ENCODE measurements at regions not wholly inside any gene's neighbourhood (a gene's known extent, or its start where the extent isn't known, plus 50 kb on each side); places are given as distances from the start of the nearest gene placed in this dataset.

DNA sequence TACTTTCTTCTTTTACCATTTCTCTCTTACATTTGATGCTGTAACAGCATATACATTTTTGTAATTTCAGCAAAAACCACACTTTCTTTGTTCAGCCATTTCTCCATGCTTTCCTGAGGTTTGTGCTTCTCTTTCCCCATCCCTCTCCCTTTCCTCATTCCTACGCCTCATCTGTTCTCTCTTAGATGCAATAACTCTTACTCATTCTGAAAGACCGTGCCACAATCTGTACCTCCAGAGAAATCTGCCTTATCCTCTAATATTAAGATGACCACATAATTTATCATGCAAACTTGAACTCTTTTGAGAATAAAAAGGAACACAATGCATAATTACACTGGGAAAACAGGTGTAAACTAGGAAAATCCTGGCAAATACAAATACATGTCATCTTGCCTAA, 588.9 kb downstream of the JRKL start (continued):
- TF ChIP-seq, protein P1, sequence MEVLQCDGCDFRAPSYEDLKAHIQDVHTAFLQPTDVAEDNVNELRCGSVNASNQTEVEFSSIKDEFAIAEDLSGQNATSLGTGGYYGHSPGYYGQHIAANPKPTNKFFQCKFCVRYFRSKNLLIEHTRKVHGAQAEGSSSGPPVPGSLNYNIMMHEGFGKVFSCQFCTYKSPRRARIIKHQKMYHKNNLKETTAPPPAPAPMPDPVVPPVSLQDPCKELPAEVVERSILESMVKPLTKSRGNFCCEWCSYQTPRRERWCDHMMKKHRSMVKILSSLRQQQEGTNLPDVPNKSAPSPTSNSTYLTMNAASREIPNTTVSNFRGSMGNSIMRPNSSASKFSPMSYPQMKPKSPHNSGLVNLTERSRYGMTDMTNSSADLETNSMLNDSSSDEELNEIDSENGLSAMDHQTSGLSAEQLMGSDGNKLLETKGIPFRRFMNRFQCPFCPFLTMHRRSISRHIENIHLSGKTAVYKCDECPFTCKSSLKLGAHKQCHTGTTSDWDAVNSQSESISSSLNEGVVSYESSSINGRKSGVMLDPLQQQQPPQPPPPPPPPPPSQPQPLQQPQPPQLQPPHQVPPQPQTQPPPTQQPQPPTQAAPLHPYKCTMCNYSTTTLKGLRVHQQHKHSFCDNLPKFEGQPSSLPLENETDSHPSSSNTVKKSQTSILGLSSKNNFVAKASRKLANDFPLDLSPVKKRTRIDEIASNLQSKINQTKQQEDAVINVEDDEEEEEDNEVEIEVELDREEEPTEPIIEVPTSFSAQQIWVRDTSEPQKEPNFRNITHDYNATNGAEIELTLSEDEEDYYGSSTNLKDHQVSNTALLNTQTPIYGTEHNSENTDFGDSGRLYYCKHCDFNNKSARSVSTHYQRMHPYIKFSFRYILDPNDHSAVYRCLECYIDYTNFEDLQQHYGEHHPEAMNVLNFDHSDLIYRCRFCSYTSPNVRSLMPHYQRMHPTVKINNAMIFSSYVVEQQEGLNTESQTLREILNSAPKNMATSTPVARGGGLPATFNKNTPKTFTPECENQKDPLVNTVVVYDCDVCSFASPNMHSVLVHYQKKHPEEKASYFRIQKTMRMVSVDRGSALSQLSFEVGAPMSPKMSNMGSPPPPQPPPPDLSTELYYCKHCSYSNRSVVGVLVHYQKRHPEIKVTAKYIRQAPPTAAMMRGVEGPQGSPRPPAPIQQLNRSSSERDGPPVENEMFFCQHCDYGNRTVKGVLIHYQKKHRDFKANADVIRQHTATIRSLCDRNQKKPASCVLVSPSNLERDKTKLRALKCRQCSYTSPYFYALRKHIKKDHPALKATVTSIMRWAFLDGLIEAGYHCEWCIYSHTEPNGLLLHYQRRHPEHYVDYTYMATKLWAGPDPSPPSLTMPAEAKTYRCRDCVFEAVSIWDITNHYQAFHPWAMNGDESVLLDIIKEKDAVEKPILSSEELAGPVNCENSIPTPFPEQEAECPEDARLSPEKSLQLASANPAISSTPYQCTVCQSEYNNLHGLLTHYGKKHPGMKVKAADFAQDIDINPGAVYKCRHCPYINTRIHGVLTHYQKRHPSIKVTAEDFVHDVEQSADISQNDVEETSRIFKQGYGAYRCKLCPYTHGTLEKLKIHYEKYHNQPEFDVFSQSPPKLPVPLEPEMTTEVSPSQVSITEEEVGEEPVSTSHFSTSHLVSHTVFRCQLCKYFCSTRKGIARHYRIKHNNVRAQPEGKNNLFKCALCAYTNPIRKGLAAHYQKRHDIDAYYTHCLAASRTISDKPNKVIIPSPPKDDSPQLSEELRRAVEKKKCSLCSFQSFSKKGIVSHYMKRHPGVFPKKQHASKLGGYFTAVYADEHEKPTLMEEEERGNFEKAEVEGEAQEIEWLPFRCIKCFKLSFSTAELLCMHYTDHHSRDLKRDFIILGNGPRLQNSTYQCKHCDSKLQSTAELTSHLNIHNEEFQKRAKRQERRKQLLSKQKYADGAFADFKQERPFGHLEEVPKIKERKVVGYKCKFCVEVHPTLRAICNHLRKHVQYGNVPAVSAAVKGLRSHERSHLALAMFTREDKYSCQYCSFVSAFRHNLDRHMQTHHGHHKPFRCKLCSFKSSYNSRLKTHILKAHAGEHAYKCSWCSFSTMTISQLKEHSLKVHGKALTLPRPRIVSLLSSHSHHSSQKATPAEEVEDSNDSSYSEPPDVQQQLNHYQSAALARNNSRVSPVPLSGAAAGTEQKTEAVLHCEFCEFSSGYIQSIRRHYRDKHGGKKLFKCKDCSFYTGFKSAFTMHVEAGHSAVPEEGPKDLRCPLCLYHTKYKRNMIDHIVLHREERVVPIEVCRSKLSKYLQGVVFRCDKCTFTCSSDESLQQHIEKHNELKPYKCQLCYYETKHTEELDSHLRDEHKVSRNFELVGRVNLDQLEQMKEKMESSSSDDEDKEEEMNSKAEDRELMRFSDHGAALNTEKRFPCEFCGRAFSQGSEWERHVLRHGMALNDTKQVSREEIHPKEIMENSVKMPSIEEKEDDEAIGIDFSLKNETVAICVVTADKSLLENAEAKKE (CRISPR knock-in tag; IDR thresholded peaks at IDR 0.05), result no peak
- TF ChIP-seq EZH2 (IDR thresholded peaks at IDR 0.05; ENCODE audit: low read depth, unreplicated experiment), result no peak

DNA sequence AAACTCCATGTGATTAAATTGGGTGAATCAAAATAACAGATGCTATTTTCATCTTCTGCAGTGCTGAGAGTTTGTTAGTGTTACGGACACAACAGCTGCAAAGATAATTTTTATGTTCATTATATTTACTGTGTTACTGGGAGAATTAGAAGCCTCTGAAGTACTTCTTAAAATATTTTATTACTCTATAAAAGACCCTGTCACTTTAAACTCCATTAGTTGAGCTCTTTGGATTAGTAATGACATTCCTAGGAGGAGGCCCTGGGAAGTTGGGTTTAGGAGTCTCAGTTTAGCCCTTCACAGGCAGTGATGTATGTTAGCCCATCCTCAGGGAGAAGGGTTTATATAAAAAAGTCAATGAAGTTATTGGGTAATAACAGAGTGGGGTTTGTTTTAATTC, 596.7 kb downstream of the JRKL start:
- no peak overlapping the region for H3K4me3 ChIP-seq
- no peaks in the 10 kb centered on the region for H3K36me3 ChIP-seq (ENCODE audit: insufficient read depth)
- Mint-ChIP-seq H3K36me3 (ENCODE audit: low read depth) (no peaks in the 10 kb centered on the region), H3K27me3 (ENCODE audit: insufficient read depth, low read depth, poor library complexity) (no peaks in the 10 kb centered on the region), H3K27ac (no peak overlapping the region), H3K4me1 (no peaks in the 10 kb centered on the region), H3K9me3 (no peaks in the 10 kb centered on the region; the same call in 2 of the 3 replicates), H3K4me3 (no peak overlapping the region)
- no peak overlapping the region for H3K4me2 ChIP-seq
- H3F3A ChIP-seq (replicated peaks; ENCODE audit: low read depth), result no peaks in the 10 kb centered on the region
- DNase-seq (ENCODE audit: low spot score), result no peak
- no peaks in the 10 kb centered on the region for H3K79me2 ChIP-seq (replicated peaks; ENCODE audit: insufficient read depth)
- H3K4me1 ChIP-seq (ENCODE audit: insufficient read depth), result no peaks in the 10 kb centered on the region; the same call in 1 of the 2 replicates
- no peaks in the 10 kb centered on the region for H4K20me1 ChIP-seq (replicated peaks; ENCODE audit: insufficient read depth)
- no peak for ATAC-seq
- H3K27me3 ChIP-seq (ENCODE audit: insufficient read depth), result no peaks in the 10 kb centered on the region
- no peak overlapping the region for H3K27ac ChIP-seq (ENCODE audit: low read depth)
- no peak overlapping the region for H2AFZ ChIP-seq
- H3K9me2 ChIP-seq (ENCODE audit: insufficient read depth), result peaks cover 4% of the 10 kb centered on the region; the same call in 1 of the 2 replicates
- TF ChIP-seq NANOG (IDR thresholded peaks at IDR 0.05; ENCODE audit: borderline replicate concordance), result no peak
- TF ChIP-seq, protein P1 (CRISPR knock-in tag; IDR thresholded peaks at IDR 0.05), result no peak
- TF ChIP-seq ZNF331 (CRISPR knock-in tag; IDR thresholded peaks at IDR 0.05; ENCODE audit: low read depth), result no peak
- no peak for TF ChIP-seq EZH2phosphoT487 (IDR thresholded peaks at IDR 0.05; ENCODE audit: unreplicated experiment)
- no peak for TF ChIP-seq ZNF114 (CRISPR knock-in tag; IDR thresholded peaks at IDR 0.05)
- TF ChIP-seq, protein P2, sequence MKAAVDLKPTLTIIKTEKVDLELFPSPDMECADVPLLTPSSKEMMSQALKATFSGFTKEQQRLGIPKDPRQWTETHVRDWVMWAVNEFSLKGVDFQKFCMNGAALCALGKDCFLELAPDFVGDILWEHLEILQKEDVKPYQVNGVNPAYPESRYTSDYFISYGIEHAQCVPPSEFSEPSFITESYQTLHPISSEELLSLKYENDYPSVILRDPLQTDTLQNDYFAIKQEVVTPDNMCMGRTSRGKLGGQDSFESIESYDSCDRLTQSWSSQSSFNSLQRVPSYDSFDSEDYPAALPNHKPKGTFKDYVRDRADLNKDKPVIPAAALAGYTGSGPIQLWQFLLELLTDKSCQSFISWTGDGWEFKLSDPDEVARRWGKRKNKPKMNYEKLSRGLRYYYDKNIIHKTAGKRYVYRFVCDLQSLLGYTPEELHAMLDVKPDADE (IDR thresholded peaks at IDR 0.05), result no peak

Data from GM23338 (cell line).